ENCODE measurements at regions not wholly inside any gene's neighbourhood (a gene's known extent, or its start where the extent isn't known, plus 50 kb on each side); places are given as distances from the start of the nearest gene placed in this dataset.

- no peak for TF ChIP-seq CTCF (IDR thresholded peaks at IDR 0.05; ENCODE audit: borderline replicate concordance, insufficient read depth, low read depth, low read length)
- no peak overlapping the region for H3K4me3 ChIP-seq (ENCODE audit: low read depth, low read length)
Measured at GRCh38 chr14:50039734-50040400, 76.5 kb downstream of the VCPKMT start.

DNA sequence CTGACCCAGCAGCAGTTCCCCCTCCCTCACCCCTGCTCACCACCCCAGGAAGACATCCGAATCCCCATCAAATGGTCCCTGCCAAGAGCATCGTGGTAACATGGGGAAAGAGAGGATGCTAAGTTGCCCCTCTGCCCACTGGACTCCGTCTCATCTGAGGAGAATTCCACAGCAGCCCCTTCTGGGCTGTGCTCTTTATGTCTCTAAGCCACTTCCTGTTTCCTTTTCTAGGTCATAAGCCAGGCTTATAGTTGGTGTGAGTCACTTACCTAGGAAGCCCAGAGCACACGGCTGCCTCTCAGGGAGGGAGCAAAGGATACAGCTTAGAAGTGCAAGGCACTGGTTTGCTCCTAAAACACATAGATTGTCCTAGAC is 76.0 kb downstream of the VCPKMT start:
- no peak for TF ChIP-seq CTCF (IDR thresholded peaks at IDR 0.05; ENCODE audit: borderline replicate concordance, insufficient read depth, low read depth, low read length)
- H3K4me3 ChIP-seq (ENCODE audit: low read depth, low read length), result no peak overlapping the region

DNA sequence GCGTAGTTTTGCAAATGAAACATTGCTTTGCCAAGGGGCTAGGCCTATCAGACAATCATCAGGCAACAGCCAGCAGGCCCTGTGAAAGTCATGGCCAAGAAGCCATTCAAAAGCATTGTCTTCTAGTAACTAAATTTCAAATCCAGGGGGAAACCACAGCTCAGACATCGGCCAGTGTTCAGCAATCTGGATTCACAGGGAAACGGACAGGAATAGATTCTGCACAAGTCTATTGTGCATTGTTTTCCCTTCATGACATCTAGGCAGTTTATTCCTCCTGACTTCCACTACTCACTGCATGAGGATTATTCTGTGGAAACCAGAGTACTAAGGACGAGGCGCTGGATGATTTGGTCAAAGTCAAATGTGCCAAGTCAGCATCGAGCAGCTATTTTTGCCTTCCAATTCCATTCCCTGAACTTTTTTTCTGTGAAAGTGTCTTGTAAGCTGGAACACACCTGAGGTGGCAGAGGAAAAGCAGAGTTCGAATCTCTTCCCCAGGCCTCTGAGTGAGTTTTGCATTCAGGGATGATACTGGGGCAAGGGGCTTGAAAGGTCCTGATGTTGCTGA is 75.4 kb downstream of the VCPKMT start:
- TF ChIP-seq CTCF (IDR thresholded peaks at IDR 0.05; ENCODE audit: borderline replicate concordance, insufficient read depth, low read depth, low read length), result no peak
- H3K4me3 ChIP-seq (ENCODE audit: low read depth, low read length), result no peak overlapping the region

DNA sequence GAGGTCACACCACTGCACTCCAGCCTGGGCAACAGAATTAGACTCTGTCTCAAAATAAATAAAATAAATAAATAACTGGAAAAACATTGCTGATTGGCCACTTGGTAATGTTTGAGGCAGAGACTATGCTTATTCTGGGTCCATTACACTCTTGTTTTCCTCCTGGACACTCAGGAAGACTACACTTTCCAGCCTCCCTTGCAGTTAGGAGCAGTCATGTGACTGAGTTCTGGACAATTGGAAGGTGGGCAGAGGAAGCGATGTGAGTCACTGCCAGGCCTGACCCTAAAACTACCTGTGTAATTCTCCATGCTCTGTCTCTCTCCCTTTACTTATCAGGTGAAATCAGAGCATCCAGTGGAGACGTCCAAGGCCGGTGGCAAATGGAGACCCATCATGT is 74.4 kb downstream of the VCPKMT start:
- TF ChIP-seq CTCF (IDR thresholded peaks at IDR 0.05; ENCODE audit: borderline replicate concordance, insufficient read depth, low read depth, low read length), result no peak
- no peak overlapping the region for H3K4me3 ChIP-seq (ENCODE audit: low read depth, low read length)

DNA sequence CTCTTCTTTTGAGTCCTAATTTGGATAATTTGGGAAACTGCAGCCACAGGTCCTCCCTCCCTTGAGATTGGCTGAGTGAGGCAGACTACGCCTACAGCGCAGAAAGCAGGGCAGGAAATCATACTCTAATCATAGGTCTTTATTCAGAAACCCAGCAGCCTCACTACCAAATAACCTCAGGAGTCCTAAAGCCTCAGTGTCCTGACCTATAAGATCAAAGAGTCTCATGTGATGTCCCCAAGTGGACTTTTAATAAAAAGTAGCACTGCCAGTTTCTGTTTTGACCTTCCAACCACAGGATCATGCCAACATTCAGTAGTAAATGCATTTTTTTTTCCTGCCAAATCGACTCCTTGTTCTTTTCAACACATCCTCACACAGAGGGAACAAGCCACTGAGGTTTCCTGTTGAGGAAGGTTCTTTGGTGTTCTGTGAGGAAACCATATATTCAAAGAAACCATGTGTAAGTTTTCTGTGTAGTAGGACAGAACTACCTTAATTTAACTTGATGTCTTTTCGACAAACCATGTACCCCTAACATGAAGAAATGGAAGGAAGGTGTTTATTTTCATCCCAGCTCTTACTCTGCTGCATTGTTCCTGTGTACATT is 72.2 kb downstream of the VCPKMT start:
- H3K4me3 ChIP-seq (ENCODE audit: low read depth, low read length), result no peak overlapping the region
- TF ChIP-seq CTCF (IDR thresholded peaks at IDR 0.05; ENCODE audit: borderline replicate concordance, insufficient read depth, low read depth, low read length), result no peak

DNA sequence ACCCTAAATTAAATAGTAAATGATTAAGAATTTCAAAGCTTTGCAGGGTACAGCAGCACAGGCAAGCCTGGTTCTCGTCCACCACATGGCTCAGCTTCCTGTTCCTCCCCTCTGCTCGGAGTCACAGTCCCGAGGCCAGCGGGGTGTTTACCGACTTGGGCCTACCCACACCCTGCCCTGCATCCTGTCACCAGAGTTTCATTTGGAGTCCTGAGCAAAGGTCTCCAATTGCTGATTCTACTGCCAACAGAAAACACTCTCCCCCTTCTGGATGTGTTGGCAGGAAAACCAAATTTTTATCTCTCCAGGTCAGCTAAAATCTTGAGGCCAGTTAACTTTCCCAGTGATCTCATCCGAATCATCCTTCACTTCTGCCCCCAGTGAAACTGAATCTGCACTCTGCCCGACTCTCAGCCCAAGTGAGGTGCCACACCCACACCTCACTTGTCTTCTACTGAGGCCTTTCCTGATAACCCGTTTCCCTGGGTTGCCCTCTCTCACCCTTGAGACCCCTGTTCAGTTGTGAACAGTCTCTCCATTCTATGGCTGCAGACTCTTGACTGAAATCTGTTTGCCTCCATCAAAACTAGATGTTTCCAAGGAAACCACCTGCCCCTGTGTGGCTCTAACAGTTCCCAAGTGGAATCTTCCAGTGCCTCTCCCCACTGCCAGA is 71.2 kb downstream of the VCPKMT start:
- no peak overlapping the region for H3K4me3 ChIP-seq (ENCODE audit: low read depth, low read length)
- TF ChIP-seq CTCF (IDR thresholded peaks at IDR 0.05; ENCODE audit: borderline replicate concordance, insufficient read depth, low read depth, low read length), result no peak
